GM12878 (cell line): ENCODE measurements at regions not wholly inside any gene's neighbourhood (a gene's known extent, or its start where the extent isn't known, plus 50 kb on each side); places are given as distances from the start of the nearest gene placed in this dataset.

Experiments used
- ATAC-seq: fragments of 200-7000 bp; cut with Tn5 transposase; 3 replicates; pipeline ENCODE4 v1.9.1; 2020; ENCODE audit warnings: mild to moderate bottlenecking, moderate library complexity
- BruUV-seq: library from RNA; stranded (reverse); fragments of 400-500 nt; replicated peaks from 2 replicates; lab custom pipeline; 2021; lab: Mats Ljungman, UMichigan
- CTCF ChIA-PET: fragments of 300-600 bp; sonication (Branson Sonifier 250); formaldehyde crosslinking; extraction: SDS; loops from one replicate; lab custom pipeline; 2021; ENCODE audit warnings: inconsistent platforms; lab: Yijun Ruan, JAX
- POLR2A ChIA-PET: fragments of 350-600 bp; formaldehyde crosslinking; extraction: SDS; loops from one replicate; lab custom pipeline; 2021; ENCODE audit warnings: inconsistent platforms; lab: Charles Lee
- RAD21 ChIA-PET: fragments of 300-600 bp; sonication (Branson Sonifier 250); formaldehyde crosslinking; loops from one replicate; lab custom pipeline; 2023; ENCODE audit warnings: antibody characterized with exemption; ENCODE audit not compliant: unreplicated experiment; lab: Charles Lee
- SMC1A ChIA-PET: fragments of 300-600 bp; sonication (Branson Sonifier 250); formaldehyde crosslinking; loops from one replicate; lab custom pipeline; 2023; ENCODE audit not compliant: unreplicated experiment, uncharacterized antibody; lab: Charles Lee
- DNase-seq: peaks from one replicate; pipeline ENCODE4 v3.0.0-alpha.2; 2011; ENCODE audit warnings: low read depth, low spot score
- FAIRE-seq: peaks from 3 replicates; lab custom pipeline; 2011; peaks lifted over from hg19 to GRCh38; lab: Jason Lieb, UNC
- H2AFZ ChIP-seq: 2 replicates; pipeline ENCODE4 v1.6.0; 2011; ENCODE audit warnings: low read depth, low read length, control low read depth; ENCODE audit not compliant: control insufficient read depth
- H3K27ac ChIP-seq: 2 replicates; pipeline ENCODE4 v1.5.1; 2011; ENCODE audit warnings: control low read depth; ENCODE audit not compliant: control insufficient read depth, insufficient read depth
- H3K27me3 ChIP-seq, 2 experiments: replicated peaks in 1 of 2; 2 replicates each; pipeline versions ENCODE4 v1.6.0 to v1.6.1; 2011; ENCODE audit warnings: low read length in 1 of 2; ENCODE audit not compliant: control insufficient read depth in 2 of 2, insufficient read depth in 2 of 2
- H3K36me3 ChIP-seq, 2 experiments: 2 replicates each; pipeline ENCODE4 v1.5.1; 2011; ENCODE audit warnings: low read length in 1 of 2; ENCODE audit not compliant: control insufficient read depth in 2 of 2, insufficient read depth in 2 of 2
- H3K4me1 ChIP-seq: 2 replicates; pipeline ENCODE4 v1.6.1; 2011; ENCODE audit warnings: mild to moderate bottlenecking, low read length, moderate library complexity, mixed read lengths; ENCODE audit not compliant: control insufficient read depth, insufficient read depth
- H3K4me2 ChIP-seq: 2 replicates; pipeline ENCODE4 v1.6.0; 2011; ENCODE audit warnings: control low read depth; ENCODE audit not compliant: control insufficient read depth, insufficient read depth
- H3K4me3 ChIP-seq: fragments of 200-600 bp; sonication (generic); 2 replicates; pipeline ENCODE4 v1.5.1; 2016
- H3K79me2 ChIP-seq: 2 replicates; pipeline ENCODE4 v1.6.0; 2011; ENCODE audit warnings: low read length; ENCODE audit not compliant: control insufficient read depth, insufficient read depth
- H3K9ac ChIP-seq: 2 replicates; pipeline ENCODE4 v1.8.0; 2011; ENCODE audit warnings: low read length, control low read depth, mixed read lengths; ENCODE audit not compliant: control insufficient read depth, insufficient read depth
- H3K9me3 ChIP-seq: replicated peaks from 3 replicates; pipeline ENCODE4 v1.5.1; 2011; ENCODE audit warnings: mild to moderate bottlenecking, low read length; ENCODE audit not compliant: control insufficient read depth, insufficient read depth
- H4K20me1 ChIP-seq: 2 replicates; pipeline ENCODE4 v1.6.0; 2011; ENCODE audit not compliant: control insufficient read depth, insufficient read depth
- CREB1 ChIP-seq: IDR thresholded peaks from 2 replicates; pipeline ENCODE4 v1.6.1; 2012; ENCODE audit warnings: low read depth, mild to moderate bottlenecking, inconsistent platforms
- IKZF1 ChIP-seq: fragments of 450-650 bp; conservative IDR thresholded peaks from 2 replicates; pipeline ENCODE4 v1.6.1; 2017; ENCODE audit warnings: antibody characterized with exemption, mild to moderate bottlenecking
- MEF2A ChIP-seq: IDR thresholded peaks from 2 replicates; pipeline ENCODE4 v1.6.1; 2011; ENCODE audit warnings: low read depth, mild to moderate bottlenecking, low read length, moderate library complexity; ENCODE audit not compliant: insufficient read depth
- POU2F2 ChIP-seq: IDR thresholded peaks from 3 replicates; pipeline ENCODE4 v1.6.1; 2011; ENCODE audit warnings: low read depth, mild to moderate bottlenecking, low read length, borderline replicate concordance
- SUPT20H ChIP-seq: IDR thresholded peaks from 2 replicates; pipeline ENCODE4 v1.6.1; 2011; ENCODE audit warnings: low read depth, mild to moderate bottlenecking, low read length, moderate library complexity, borderline replicate concordance; ENCODE audit not compliant: control insufficient read depth
- WGBS: methylation state at CpG from one replicate; pipeline ENCODE4 v1.1.6; 2016; ENCODE audit warnings: low lambda C conversion rate; ENCODE audit not compliant: insufficient replicate concordance, insufficient coverage; ENCODE audit errors: missing lambda C conversion rate; 5-methylcytosine and 5-hydroxymethylcytosine counted together
- in situ Hi-C: fragments of 300-500 bp; cut with MboI; formaldehyde crosslinking; loops from 9 replicates; pipeline ENCODE4 v1.14.3; 2018; ENCODE audit warnings: mixed read lengths
- intact Hi-C: fragments of 100-400 bp; cut with micrococcal nuclease; formaldehyde crosslinking; loops from one replicate; pipeline ENCODE4 v1.14.2; 2022; ENCODE audit not compliant: unreplicated experiment
- TF ChIP-seq, protein P1 (sequence below): IDR thresholded peaks from 2 replicates; pipeline ENCODE4 v1.6.1; 2012; ENCODE audit warnings: low read depth, low read length, improper control_type of control experiment

DNA sequence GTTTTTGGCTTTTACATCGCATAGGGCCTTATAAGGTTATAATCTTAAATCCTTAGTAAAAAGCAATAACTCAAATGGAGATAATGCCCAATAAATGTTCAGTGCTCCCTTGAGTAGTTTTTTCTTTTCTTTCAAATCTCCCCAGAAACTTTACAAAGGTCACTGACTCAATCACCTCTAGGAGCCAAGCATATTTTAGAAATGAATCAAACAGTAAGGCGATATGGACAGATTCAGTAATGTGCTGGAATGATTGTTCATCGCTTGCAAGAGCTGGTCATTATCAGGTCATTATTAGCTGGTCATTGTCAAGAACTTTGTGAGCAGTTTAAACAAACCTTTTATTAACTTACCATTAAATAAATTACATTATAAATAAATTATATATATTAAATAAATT is 130.4 kb upstream of the SLIT3 start (continued):
- no peak for TF ChIP-seq SUPT20H
- TF ChIP-seq IKZF1, result no peak

DNA sequence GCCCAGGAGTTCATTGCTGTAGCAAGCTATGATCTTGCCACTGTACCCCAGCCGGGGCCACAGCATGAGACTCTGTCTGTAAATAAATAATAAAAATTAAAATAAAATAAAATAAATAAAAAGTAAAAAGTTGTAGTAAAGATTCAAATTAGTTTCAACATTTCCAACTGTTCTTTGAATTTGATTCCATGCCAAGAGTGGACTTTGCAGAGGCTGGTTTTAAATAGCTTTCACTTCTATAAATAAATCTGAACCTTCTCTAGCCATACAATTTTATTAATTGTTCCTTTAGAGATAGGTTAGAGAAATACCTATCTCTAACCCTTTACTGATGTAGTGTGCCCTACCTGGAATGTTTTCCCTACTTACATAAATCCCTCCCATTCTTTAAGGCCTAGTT is 129.7 kb upstream of the SLIT3 start:
- intact Hi-C loops, result no loop called here
- no peak for FAIRE-seq
- H3K27me3 ChIP-seq, result no peaks in the 10 kb centered on the region
- SMC1A ChIA-PET, result no interaction called here
- H3K9me3 ChIP-seq, result no peaks in the 10 kb centered on the region
- CTCF ChIA-PET, result no interaction called here
- H3K4me3 ChIP-seq, result no peak overlapping the region
- H3K9ac ChIP-seq, result no peak overlapping the region
- WGBS, result 81% methylated on average over 1 of the region's 1 CpG
- no peak overlapping the region for H3K27ac ChIP-seq
- POLR2A ChIA-PET, result no interaction called here
- H4K20me1 ChIP-seq, result no peaks in the 10 kb centered on the region
- no peak for TF ChIP-seq MEF2A
- no peak for TF ChIP-seq POU2F2
- TF ChIP-seq, protein P1, sequence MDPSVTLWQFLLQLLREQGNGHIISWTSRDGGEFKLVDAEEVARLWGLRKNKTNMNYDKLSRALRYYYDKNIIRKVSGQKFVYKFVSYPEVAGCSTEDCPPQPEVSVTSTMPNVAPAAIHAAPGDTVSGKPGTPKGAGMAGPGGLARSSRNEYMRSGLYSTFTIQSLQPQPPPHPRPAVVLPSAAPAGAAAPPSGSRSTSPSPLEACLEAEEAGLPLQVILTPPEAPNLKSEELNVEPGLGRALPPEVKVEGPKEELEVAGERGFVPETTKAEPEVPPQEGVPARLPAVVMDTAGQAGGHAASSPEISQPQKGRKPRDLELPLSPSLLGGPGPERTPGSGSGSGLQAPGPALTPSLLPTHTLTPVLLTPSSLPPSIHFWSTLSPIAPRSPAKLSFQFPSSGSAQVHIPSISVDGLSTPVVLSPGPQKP, result no peak
- TF ChIP-seq, all 136 proteins: peak for 0
- H3K36me3 ChIP-seq, result no peaks in the 10 kb centered on the region
- no peaks in the 10 kb centered on the region for H3K79me2 ChIP-seq
- RAD21 ChIA-PET, result no interaction called here
- in situ Hi-C loops, result no loop called here
- no peak overlapping the region for H3K4me2 ChIP-seq
- H3K4me1 ChIP-seq, result no peaks in the 10 kb centered on the region
- ATAC-seq (no peak), DNase-seq (no peak)
- no peak overlapping the region for H2AFZ ChIP-seq
- no TSS peak for BruUV-seq

DNA sequence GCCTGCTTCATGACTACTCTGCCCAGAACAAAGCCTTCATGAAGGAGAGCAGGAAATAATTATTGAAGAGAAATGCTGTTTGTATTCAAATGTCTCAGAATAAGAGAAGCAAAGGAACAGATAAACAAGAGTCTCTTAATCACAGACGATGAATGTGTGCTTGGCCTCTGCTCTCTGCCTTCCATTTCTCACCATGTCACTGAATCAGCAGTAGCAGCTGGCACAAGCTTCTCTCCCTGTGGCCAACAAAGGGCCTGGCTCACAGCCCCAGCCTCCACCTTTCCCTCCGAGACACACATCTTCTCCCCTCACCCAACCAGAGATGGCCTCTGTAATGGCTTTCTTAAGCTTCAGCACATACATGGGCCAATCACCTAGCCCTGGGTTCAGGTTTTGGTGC is 128.1 kb upstream of the SLIT3 start:
- no peaks in the 10 kb centered on the region for H3K79me2 ChIP-seq
- no peaks in the 10 kb centered on the region for H3K36me3 ChIP-seq
- H3K9me3 ChIP-seq, result no peaks in the 10 kb centered on the region
- no TSS peak for BruUV-seq
- TF ChIP-seq CREB1, result no peak
- TF ChIP-seq, all 136 proteins: peak for 0
- Histone ChIP-seq H3K27me3 (no peaks in the 10 kb centered on the region), H3K9ac (no peak overlapping the region), H3K4me1 (no peaks in the 10 kb centered on the region), H3K27ac (no peak overlapping the region), H2AFZ (no peak overlapping the region), H4K20me1 (no peaks in the 10 kb centered on the region), H3K4me3 (no peak overlapping the region), H3K4me2 (no peak overlapping the region)
- DNase-seq (no peak), ATAC-seq (no peak), FAIRE-seq (no peak)
- ChIA-PET RAD21 (no interaction called here), SMC1A (no interaction called here), POLR2A (no interaction called here), CTCF (no interaction called here)
- in situ Hi-C loops (no loop called here), intact Hi-C loops (no loop called here)
- 42% methylated on average over 2 of the region's 2 CpGs for WGBS
